ENCODE measurements at regions not wholly inside any gene's neighbourhood (a gene's known extent, or its start where the extent isn't known, plus 50 kb on each side); places are given as distances from the start of the nearest gene placed in this dataset.

- TF ChIP-seq CTCF (IDR thresholded peaks at IDR 0.05) (no peak), POLR2A (IDR thresholded peaks at IDR 0.05) (no peak)
Observed at GRCh38 chr4:53919535-53919934, 144.9 kb downstream of the CHIC2 start.
